HUES48 (cell line): ENCODE measurements at regions not wholly inside any gene's neighbourhood (a gene's known extent, or its start where the extent isn't known, plus 50 kb on each side); places are given as distances from the start of the nearest gene placed in this dataset.

ENCODE experiments used
- H3K27ac ChIP-seq: one replicate; pipeline ENCODE4 v1.7.0; 2013; ENCODE audit warnings: low read depth, low read length, inconsistent platforms
- H3K27me3 ChIP-seq: 2 replicates; pipeline ENCODE4 v1.6.1; 2013; ENCODE audit warnings: mild to moderate bottlenecking, low read length; ENCODE audit not compliant: control insufficient read depth, insufficient read depth
- H3K36me3 ChIP-seq: 2 replicates; pipeline ENCODE4 v1.6.1; 2013; ENCODE audit warnings: low read length; ENCODE audit not compliant: control insufficient read depth, insufficient read depth
- H3K4me1 ChIP-seq: 2 replicates; pipeline ENCODE4 v1.6.1; 2013; ENCODE audit warnings: mild to moderate bottlenecking, low read length; ENCODE audit not compliant: control insufficient read depth, insufficient read depth
- H3K4me3 ChIP-seq: 2 replicates; pipeline ENCODE4 v1.5.1; 2013; ENCODE audit warnings: mild to moderate bottlenecking, low read depth, low read length
- H3K9ac ChIP-seq: 2 replicates; pipeline ENCODE4 v1.6.1; 2013; ENCODE audit warnings: mild to moderate bottlenecking, low read depth, low read length, moderate library complexity
- H3K9me3 ChIP-seq: 2 replicates; pipeline ENCODE4 v1.6.1; 2013; ENCODE audit warnings: low read length; ENCODE audit not compliant: control insufficient read depth, insufficient read depth

- H3K36me3 ChIP-seq = no peaks in the 10 kb centered on the region
These were observed 289.6 kb upstream of the DAB1 start for GRCh38 chr1:57713501-57713900.

GRCh38 chr1:57712846-57713245, 289.0 kb upstream of the DAB1 start:
- Histone ChIP-seq H3K9ac (no peak overlapping the region), H3K27ac (no peak overlapping the region), H3K9me3 (no peaks in the 10 kb centered on the region), H3K4me1 (peaks cover 10% of the 10 kb centered on the region), H3K36me3 (no peaks in the 10 kb centered on the region), H3K4me3 (no peak overlapping the region), H3K27me3 (no peaks in the 10 kb centered on the region)

More at GRCh38 chr1:57713501-57713900, 289.6 kb upstream of the DAB1 start:
- Histone ChIP-seq H3K9ac (no peak overlapping the region), H3K27ac (no peak overlapping the region), H3K27me3 (no peaks in the 10 kb centered on the region), H3K4me3 (no peak overlapping the region), H3K4me1 (peaks cover 10% of the 10 kb centered on the region), H3K9me3 (no peaks in the 10 kb centered on the region)

DNA sequence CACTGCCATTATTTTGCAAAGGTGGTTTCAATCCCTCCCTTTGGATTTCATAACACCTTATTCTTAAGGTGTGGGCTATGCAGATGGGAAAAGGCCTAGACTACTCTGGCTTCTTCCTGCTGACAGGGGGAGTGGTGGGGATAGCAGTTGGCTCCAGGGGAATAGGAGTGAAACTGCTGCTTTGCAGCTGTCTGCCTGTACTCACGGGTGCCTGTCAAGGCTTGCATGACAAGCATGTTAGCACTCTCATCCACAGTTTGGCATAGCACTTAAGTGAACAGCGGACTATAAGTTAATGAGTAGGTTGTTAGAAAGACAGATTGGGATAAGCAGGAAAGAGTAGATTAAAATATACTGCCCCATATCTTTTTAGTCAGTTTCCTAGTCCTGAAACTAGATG, 287.5 kb upstream of the DAB1 start:
- Histone ChIP-seq H3K9ac (no peak overlapping the region), H3K27me3 (no peaks in the 10 kb centered on the region), H3K9me3 (no peaks in the 10 kb centered on the region), H3K4me1 (peaks cover 10% of the 10 kb centered on the region), H3K36me3 (no peaks in the 10 kb centered on the region), H3K27ac (no peak overlapping the region), H3K4me3 (no peak overlapping the region)

GRCh38 chr1:57707631-57708030, 283.8 kb upstream of the DAB1 start:
- Histone ChIP-seq H3K4me3 (no peak overlapping the region), H3K9ac (no peak overlapping the region), H3K27me3 (no peaks in the 10 kb centered on the region), H3K9me3 (no peaks in the 10 kb centered on the region), H3K27ac (no peak overlapping the region), H3K4me1 (peaks cover 10% of the 10 kb centered on the region), H3K36me3 (no peaks in the 10 kb centered on the region)

DNA sequence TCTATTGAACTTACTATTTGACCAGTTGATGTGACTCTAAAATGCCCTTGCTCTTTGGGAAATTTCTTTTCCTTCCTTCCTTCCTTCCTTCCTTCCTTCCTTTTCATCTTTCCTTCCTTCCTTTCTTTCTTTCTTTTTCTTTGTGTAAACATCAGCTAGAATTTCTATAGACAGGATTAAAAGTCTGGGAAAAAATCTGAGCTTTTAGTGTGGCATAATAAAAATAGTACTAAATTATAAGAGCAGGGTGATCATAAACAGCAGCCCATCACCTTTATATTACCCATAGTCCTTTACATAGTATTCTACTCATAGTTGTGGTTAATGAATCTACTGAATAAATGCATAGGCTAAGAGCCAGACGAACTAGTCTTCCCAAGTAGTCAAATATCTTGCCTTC, 281.0 kb upstream of the DAB1 start:
- Histone ChIP-seq H3K9me3 (no peaks in the 10 kb centered on the region), H3K27ac (no peak overlapping the region), H3K4me1 (no peaks in the 10 kb centered on the region), H3K9ac (no peak overlapping the region), H3K36me3 (no peaks in the 10 kb centered on the region), H3K4me3 (no peak overlapping the region), H3K27me3 (no peaks in the 10 kb centered on the region)

- no peaks in the 10 kb centered on the region for H3K9me3 ChIP-seq
- H3K27me3 ChIP-seq = no peaks in the 10 kb centered on the region
- no peak overlapping the region for H3K9ac ChIP-seq
- H3K4me1 ChIP-seq = no peaks in the 10 kb centered on the region
- no peaks in the 10 kb centered on the region for H3K36me3 ChIP-seq
- no peak overlapping the region for H3K27ac ChIP-seq
- no peak overlapping the region for H3K4me3 ChIP-seq
These were observed 280.4 kb upstream of the DAB1 start for GRCh38 chr1:57704231-57704630.

- no peak overlapping the region for H3K27ac ChIP-seq
- peaks cover 2% of the 10 kb centered on the region; the same call in 1 of the 2 replicates for H3K9me3 ChIP-seq
- H3K36me3 ChIP-seq = no peaks in the 10 kb centered on the region
- no peaks in the 10 kb centered on the region for H3K4me1 ChIP-seq
- no peaks in the 10 kb centered on the region for H3K27me3 ChIP-seq
- H3K4me3 ChIP-seq = no peak overlapping the region
- H3K9ac ChIP-seq = no peak overlapping the region
These were observed 273.0 kb upstream of the DAB1 start for GRCh38 chr1:57696904-57697303.

- H3K4me1 ChIP-seq = no peaks in the 10 kb centered on the region
- no peaks in the 10 kb centered on the region for H3K36me3 ChIP-seq
- no peak overlapping the region for H3K9ac ChIP-seq
- H3K9me3 ChIP-seq = peaks cover 2% of the 10 kb centered on the region; the same call in 1 of the 2 replicates
- no peaks in the 10 kb centered on the region for H3K27me3 ChIP-seq
- no peak overlapping the region for H3K4me3 ChIP-seq
- no peak overlapping the region for H3K27ac ChIP-seq
These were observed 272.2 kb upstream of the DAB1 start for GRCh38 chr1:57696043-57696442.

DNA sequence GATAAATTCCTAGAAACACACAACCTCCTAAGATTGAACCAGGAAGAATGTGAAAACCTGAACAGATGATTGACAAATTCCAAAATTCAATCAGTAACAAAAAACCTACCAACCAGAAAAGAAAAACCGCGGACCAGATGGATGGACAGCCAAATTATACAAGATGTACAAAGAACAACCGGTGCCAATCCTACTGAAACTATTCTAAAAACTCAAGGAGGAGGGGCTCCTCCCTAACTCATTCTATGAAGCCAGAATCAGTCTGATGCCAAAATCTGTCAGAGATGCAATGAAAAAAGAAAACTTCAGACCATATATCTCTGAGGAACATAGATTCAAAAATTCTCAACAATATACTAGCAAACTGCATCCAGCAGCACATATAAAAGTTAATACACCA, 262.4 kb upstream of the DAB1 start:
- Histone ChIP-seq H3K27ac (no peak overlapping the region), H3K4me3 (no peak overlapping the region), H3K4me1 (no peaks in the 10 kb centered on the region; the same call in 1 of the 2 replicates), H3K27me3 (no peaks in the 10 kb centered on the region), H3K36me3 (no peaks in the 10 kb centered on the region), H3K9ac (no peak overlapping the region), H3K9me3 (no peaks in the 10 kb centered on the region)

DNA sequence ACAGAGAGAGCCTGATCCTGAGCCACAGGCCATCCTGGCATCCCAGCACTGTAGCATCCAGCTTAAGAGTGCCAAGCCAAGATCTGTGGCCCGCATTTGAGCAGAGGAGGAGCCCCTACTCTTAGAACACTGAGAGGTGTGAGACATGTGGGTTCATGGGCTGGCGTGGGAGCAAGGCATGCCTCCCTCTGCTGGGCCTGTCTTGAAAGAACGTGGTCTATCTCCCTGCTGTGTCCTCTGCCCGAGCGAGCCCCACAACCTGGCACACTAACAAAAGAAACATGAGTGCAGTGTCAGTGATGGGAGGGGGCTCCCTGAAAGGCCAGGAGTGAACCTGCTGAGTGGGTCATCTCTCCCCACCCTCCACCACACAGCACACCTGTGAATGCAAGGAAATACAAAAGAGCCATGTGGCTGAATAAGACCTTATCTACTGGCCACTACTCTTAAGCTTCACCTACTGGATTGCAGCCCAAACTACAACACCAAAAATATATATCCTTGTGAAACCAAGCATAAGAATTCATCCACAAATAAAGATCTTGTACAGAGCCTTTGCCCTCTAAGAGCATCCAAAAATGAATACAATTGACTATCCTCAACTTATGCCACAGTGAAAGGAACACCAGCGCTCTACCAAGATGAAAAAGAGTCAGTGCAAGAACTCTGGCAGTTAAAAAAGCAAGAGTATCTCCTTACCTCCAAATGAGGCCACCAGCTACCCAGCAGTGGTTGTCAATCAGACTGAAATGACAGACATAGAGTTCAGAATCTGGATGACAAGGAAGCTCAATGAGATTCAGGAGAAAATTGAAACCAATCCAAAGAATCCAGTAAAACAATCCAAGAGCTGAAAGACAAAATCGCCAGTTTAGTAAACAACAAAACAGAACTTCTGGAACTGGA, 259.4 kb upstream of the DAB1 start:
- no peak overlapping the region for H3K27ac ChIP-seq
- no peak overlapping the region for H3K4me3 ChIP-seq
- peaks cover 4% of the 10 kb centered on the region for H3K4me1 ChIP-seq
- H3K36me3 ChIP-seq = no peaks in the 10 kb centered on the region
- H3K27me3 ChIP-seq = peaks cover 12% of the 10 kb centered on the region
- no peak overlapping the region for H3K9ac ChIP-seq
- H3K9me3 ChIP-seq = no peaks in the 10 kb centered on the region

DNA sequence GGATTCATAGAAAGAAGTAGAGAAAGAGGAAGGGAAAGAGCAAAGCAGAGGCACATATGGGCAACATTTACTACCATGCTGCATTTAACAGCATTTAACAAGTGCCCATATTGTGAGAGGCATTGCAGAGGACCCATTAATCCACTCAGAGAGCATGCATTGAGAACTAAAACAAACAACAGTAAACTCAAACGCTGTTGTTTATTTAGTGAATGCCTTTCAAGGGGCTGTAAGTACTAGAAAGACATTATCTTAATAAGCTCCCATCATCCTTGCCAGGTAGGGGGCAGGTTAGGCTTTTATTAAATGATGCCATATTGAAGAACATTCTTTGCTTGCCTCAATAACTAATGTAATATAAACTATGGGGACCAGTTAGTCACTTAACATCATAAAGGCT, 254.3 kb upstream of the DAB1 start:
- Histone ChIP-seq H3K27me3 (peaks cover 38% of the 10 kb centered on the region), H3K4me1 (peaks cover 10% of the 10 kb centered on the region), H3K27ac (no peak overlapping the region), H3K9ac (no peak overlapping the region), H3K4me3 (no peak overlapping the region), H3K9me3 (no peaks in the 10 kb centered on the region), H3K36me3 (no peaks in the 10 kb centered on the region)
